H1 (cell line): ENCODE measurements at regions not wholly inside any gene's neighbourhood (a gene's known extent, or its start where the extent isn't known, plus 50 kb on each side); places are given as distances from the start of the nearest gene placed in this dataset.

ENCODE experiments used
- CTCF ChIA-PET: fragments of 300-600 bp; sonication (Branson Sonifier 250); formaldehyde crosslinking; loops from one replicate; lab custom pipeline; 2021; ENCODE audit not compliant: partially characterized antibody; lab: Charles Lee
- POLR2A ChIA-PET: fragments of 300-600 bp; sonication (Branson Sonifier 250); formaldehyde crosslinking; loops from one replicate; lab custom pipeline; 2021; ENCODE audit warnings: inconsistent platforms; ENCODE audit not compliant: partially characterized antibody; lab: Charles Lee
- DNase-seq, 2 experiments: peaks; one replicate each; pipeline versions ENCODE4 v3.0.0 to v3.0.0-alpha.2; 2010 to 2022; ENCODE audit warnings: low spot score in 2 of 2, low read depth in 1 of 2, mixed read lengths in 1 of 2
- FAIRE-seq: peaks from 2 replicates; lab custom pipeline; 2011; peaks lifted over from hg19 to GRCh38; lab: Jason Lieb, UNC
- H2AFZ ChIP-seq: 2 replicates; pipeline ENCODE4 v1.8.1; 2012; ENCODE audit warnings: low read length, inconsistent platforms
- H2AK5ac ChIP-seq: 2 replicates; pipeline ENCODE4 v1.6.1; 2013; ENCODE audit warnings: low read depth, low read length
- H2BK120ac ChIP-seq: replicated peaks from 2 replicates; pipeline ENCODE3; 2013; ENCODE audit warnings: low read depth, low read length, inconsistent platforms
- H2BK12ac ChIP-seq: 2 replicates; pipeline ENCODE4 v1.6.1; 2013; ENCODE audit warnings: low read depth, low read length
- H2BK15ac ChIP-seq: 2 replicates; pipeline ENCODE4 v1.6.1; 2013; ENCODE audit warnings: low read length
- H2BK20ac ChIP-seq: 2 replicates; pipeline ENCODE4 v1.6.1; 2013; ENCODE audit warnings: low read length
- H2BK5ac ChIP-seq: 2 replicates; pipeline ENCODE4 v1.6.1; 2013; ENCODE audit warnings: low read depth, low read length
- H3K14ac ChIP-seq: 2 replicates; pipeline ENCODE4 v1.6.1; 2013; ENCODE audit warnings: inconsistent platforms; ENCODE audit not compliant: insufficient read length
- H3K18ac ChIP-seq: 2 replicates; pipeline ENCODE4 v1.6.1; 2013; ENCODE audit warnings: low read length; ENCODE audit errors: extremely low read depth
- H3K23ac ChIP-seq: 2 replicates; pipeline ENCODE4 v1.6.1; 2013; ENCODE audit warnings: inconsistent platforms; ENCODE audit not compliant: insufficient read length
- H3K23me2 ChIP-seq: 2 replicates; pipeline ENCODE4 v1.6.1; 2013; ENCODE audit warnings: low read depth, low read length
- H3K27ac ChIP-seq: 2 replicates; pipeline ENCODE4 v1.6.1; 2011; ENCODE audit warnings: low read depth, low read length, inconsistent platforms
- H3K27me3 ChIP-seq, 4 experiments: replicated peaks in 1 of 4; 1 replicate in 1 of 4; 2 replicates in 3 of 4; pipeline versions ENCODE4 v1.6.1 to v1.8.1; 2011 to 2013; ENCODE audit warnings: low read length in 3 of 4, mild to moderate bottlenecking in 3 of 4, inconsistent platforms in 2 of 4, mixed read lengths in 2 of 4, moderate library complexity in 1 of 4; ENCODE audit not compliant: control insufficient read depth in 3 of 4, insufficient read depth in 3 of 4; ENCODE audit errors: extremely low read depth in 1 of 4
- H3K36me3 ChIP-seq, 4 experiments: 2 replicates each; pipeline versions ENCODE4 v1.6.1 to v1.8.1; 2011 to 2013; ENCODE audit warnings: mild to moderate bottlenecking in 4 of 4, low read length in 3 of 4, moderate library complexity in 2 of 4, control low read depth in 1 of 4, inconsistent platforms in 1 of 4; ENCODE audit not compliant: insufficient read depth in 4 of 4, control insufficient read depth in 2 of 4
- H3K4ac ChIP-seq: replicated peaks from 2 replicates; pipeline ENCODE3; 2013; ENCODE audit warnings: low read length, low read depth, mixed read lengths, inconsistent platforms; ENCODE audit not compliant: insufficient read length
- H3K4me1 ChIP-seq, 4 experiments: replicated peaks in 1 of 4; 1 replicate in 1 of 4; 2 replicates in 3 of 4; pipeline versions ENCODE4 v1.6.1 to v1.8.1; 2011 to 2013; ENCODE audit warnings: low read length in 3 of 4, inconsistent platforms in 2 of 4, mixed read lengths in 1 of 4; ENCODE audit not compliant: insufficient read depth in 4 of 4, control insufficient read depth in 3 of 4
- H3K4me2 ChIP-seq, 2 experiments: 2 replicates each; pipeline versions ENCODE4 v1.6.1 to v1.8.1; 2011 to 2013; ENCODE audit warnings: low read depth in 2 of 2, low read length in 2 of 2, control low read depth in 1 of 2, inconsistent platforms in 1 of 2, mild to moderate bottlenecking in 1 of 2; ENCODE audit not compliant: insufficient read depth in 1 of 2
- H3K4me3 ChIP-seq, 4 experiments: fragments of 200-600, 300-600 bp in 1 of 4; sonication (generic), shearing (Covaris generic), sonication (Bioruptor Twin) in 1 of 4; 2 replicates each; pipeline versions ENCODE4 v1.5.1 to v1.8.1; 2011 to 2016; ENCODE audit warnings: low read length in 4 of 4, low read depth in 3 of 4, control low read depth in 2 of 4, inconsistent platforms in 2 of 4, mild to moderate bottlenecking in 2 of 4, mixed read lengths in 1 of 4, moderate library complexity in 1 of 4; ENCODE audit not compliant: insufficient read depth in 2 of 4; ENCODE audit errors: extremely low read depth in 1 of 4
- H3K56ac ChIP-seq: replicated peaks from 2 replicates; pipeline ENCODE3; 2013; ENCODE audit warnings: low read depth, mild to moderate bottlenecking, mixed read lengths, low read length, inconsistent platforms; ENCODE audit not compliant: insufficient read length
- H3K79me1 ChIP-seq: 2 replicates; pipeline ENCODE4 v1.6.1; 2013; ENCODE audit warnings: low read depth, low read length, control low read depth
- H3K79me2 ChIP-seq, 2 experiments: 2 replicates each; pipeline versions ENCODE4 v1.6.1 to v1.8.1; 2012 to 2013; ENCODE audit warnings: low read length in 2 of 2, mild to moderate bottlenecking in 2 of 2, inconsistent platforms in 1 of 2; ENCODE audit not compliant: insufficient read depth in 2 of 2, control insufficient read depth in 1 of 2
- H3K9ac ChIP-seq, 4 experiments: replicated peaks in 1 of 4; 1 replicate in 1 of 4; 2 replicates in 3 of 4; pipeline versions ENCODE4 v1.6.1 to v1.8.1; 2011 to 2013; ENCODE audit warnings: low read depth in 3 of 4, low read length in 3 of 4, control low read depth in 2 of 4, mild to moderate bottlenecking in 2 of 4, moderate library complexity in 2 of 4, inconsistent platforms in 1 of 4; ENCODE audit errors: extremely low read depth in 1 of 4
- H3K9me3 ChIP-seq, 2 experiments: 2 replicates each; pipeline versions ENCODE4 v1.6.1 to v1.8.1; 2012 to 2013; ENCODE audit warnings: mild to moderate bottlenecking in 2 of 2, moderate library complexity in 2 of 2, control low read depth in 1 of 2, inconsistent platforms in 1 of 2, low read depth in 1 of 2, low read length in 1 of 2, mixed read lengths in 1 of 2; ENCODE audit not compliant: insufficient read depth in 2 of 2
- H4K20me1 ChIP-seq, 2 experiments: replicated peaks in 1 of 2; 2 replicates each; pipeline versions ENCODE3 to v1.8.1; 2011 to 2013; ENCODE audit warnings: inconsistent platforms in 2 of 2, low read length in 2 of 2, mild to moderate bottlenecking in 1 of 2; ENCODE audit not compliant: insufficient read depth in 2 of 2, control insufficient read depth in 1 of 2
- H4K5ac ChIP-seq: 2 replicates; pipeline ENCODE4 v1.6.1; 2013; ENCODE audit warnings: low read length, low read depth, mixed read lengths, inconsistent platforms; ENCODE audit not compliant: insufficient read length
- H4K8ac ChIP-seq: 2 replicates; pipeline ENCODE4 v1.8.0; 2013; ENCODE audit warnings: mild to moderate bottlenecking, moderate library complexity, low read length, inconsistent platforms; ENCODE audit not compliant: insufficient read depth; ENCODE audit errors: extremely low read depth
- H4K91ac ChIP-seq: replicated peaks from 2 replicates; pipeline ENCODE3; 2013; ENCODE audit warnings: low read length, mixed read lengths, inconsistent platforms; ENCODE audit not compliant: insufficient read length
- POLR2A ChIP-seq, 2 experiments: IDR thresholded peaks; 1 replicate in 1 of 2; 2 replicates in 1 of 2; pipeline ENCODE4 v1.6.1; 2011; ENCODE audit warnings: low read depth in 2 of 2, low read length in 2 of 2, mild to moderate bottlenecking in 2 of 2; ENCODE audit errors: control extremely low read depth in 1 of 2
- WGBS, 2 experiments: shearing (Covaris generic) in 1 of 2; methylation state at CpG; one replicate each; pipeline versions ENCODE4 v1.1.6 to v1.1.7; 2013 to 2015; ENCODE audit warnings: low lambda C conversion rate in 2 of 2, mixed read lengths in 2 of 2, inconsistent platforms in 1 of 2, low coverage in 1 of 2, missing lambda C conversion rate in 1 of 2; ENCODE audit not compliant: insufficient replicate concordance in 2 of 2, insufficient coverage in 1 of 2, insufficient read length in 1 of 2; ENCODE audit errors: extremely low coverage in 1 of 2, missing lambda C conversion rate in 1 of 2; 5-methylcytosine and 5-hydroxymethylcytosine counted together

GRCh38 chr6:73903155-73903554 is 207.2 kb downstream of the CD109 start:
- CTCF ChIA-PET = interaction anchor here (1.2 kb wide), 1 partner anchor 47 kb away, joined by 3 read pairs; no protein-coding TSS in a partner anchor
- Histone ChIP-seq H2BK20ac (no peak overlapping the region), H4K5ac (no peak overlapping the region), H3K79me1 (no peaks in the 10 kb centered on the region), H2BK120ac (no peak overlapping the region), H3K18ac (no peak overlapping the region), H4K20me1 (no peaks in the 10 kb centered on the region), H3K9ac (no peak overlapping the region), H2AK5ac (no peak overlapping the region), H3K79me2 (no peaks in the 10 kb centered on the region)
- DNase-seq = no peak
- no peak for TF ChIP-seq POLR2A (IDR thresholded peaks at IDR 0.05; ENCODE audit: control extremely low read depth in 1 of 2, low read depth in 2 of 2, low read length in 2 of 2)
- TF ChIP-seq, all 59 proteins: peak for 0
- Histone ChIP-seq H3K36me3 (0 out of 8 replicates have a peak, but pooled peaks cover 0 to 2% (median 0%) of the 10 kb centered on the region in 4 experiments), H3K56ac (no peak overlapping the region), H2BK12ac (no peak overlapping the region), H3K9me3 (peaks cover 3 to 8% of the 10 kb centered on the region in 2 experiments; a peak in 3 of 4 replicates), H3K27me3 (no peaks in the 10 kb centered on the region), H3K27ac (no peak overlapping the region), H3K23me2 (no peaks in the 10 kb centered on the region), H3K4me3 (no peak overlapping the region), H3K4me2 (no peak overlapping the region), H2BK5ac (no peak overlapping the region), H3K14ac (no peak overlapping the region), H3K23ac (no peak overlapping the region), H2BK15ac (no peak overlapping the region), H3K4ac (no peak overlapping the region), H4K91ac (no peak overlapping the region), H2AFZ (no peak overlapping the region), H4K8ac (no peak overlapping the region), H3K4me1 (no peaks in the 10 kb centered on the region)
- 88% methylated on average over 11 of the region's 14 CpGs; no CpG with 5 or more reads in 1 of the 2 experiments for WGBS, 2 experiments
- POLR2A ChIA-PET = no interaction called here
- FAIRE-seq = no peak
